GM19452 (cell line): ENCODE measurements at regions not wholly inside any gene's neighbourhood (a gene's known extent, or its start where the extent isn't known, plus 50 kb on each side); places are given as distances from the start of the nearest gene placed in this dataset.
"Not testable (repeated sequence)": the region's sequence is repeated elsewhere in the genome, so short reads cannot be mapped to it uniquely, and the experiment has no call there.

Experiments used
- ATAC-seq: cut with Tn5 transposase; IDR thresholded peaks from one replicate; pipeline ENCODE4 v1.9.1; 2021; ENCODE audit not compliant: unreplicated experiment

DNA sequence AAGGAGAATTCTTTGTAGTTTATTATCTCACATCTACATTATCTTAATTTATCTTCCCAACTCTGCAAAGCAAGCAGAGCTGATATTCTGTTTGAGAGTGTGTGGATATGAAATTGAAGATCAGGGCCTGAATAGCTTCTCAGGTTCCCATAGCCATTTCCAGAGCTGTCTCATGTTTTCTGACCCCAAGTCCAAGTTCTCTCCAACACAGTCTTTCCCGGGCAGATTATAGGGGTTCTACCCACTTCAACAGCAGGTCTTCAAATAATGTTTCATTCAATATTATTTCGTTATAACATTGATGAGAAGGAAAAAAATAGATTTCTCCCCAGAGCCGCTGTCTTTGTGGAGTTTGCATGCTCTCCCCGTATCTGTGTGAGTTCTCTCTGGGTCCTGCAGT is 234.9 kb downstream of the ENC1 start:
- ATAC-seq: no peak

DNA sequence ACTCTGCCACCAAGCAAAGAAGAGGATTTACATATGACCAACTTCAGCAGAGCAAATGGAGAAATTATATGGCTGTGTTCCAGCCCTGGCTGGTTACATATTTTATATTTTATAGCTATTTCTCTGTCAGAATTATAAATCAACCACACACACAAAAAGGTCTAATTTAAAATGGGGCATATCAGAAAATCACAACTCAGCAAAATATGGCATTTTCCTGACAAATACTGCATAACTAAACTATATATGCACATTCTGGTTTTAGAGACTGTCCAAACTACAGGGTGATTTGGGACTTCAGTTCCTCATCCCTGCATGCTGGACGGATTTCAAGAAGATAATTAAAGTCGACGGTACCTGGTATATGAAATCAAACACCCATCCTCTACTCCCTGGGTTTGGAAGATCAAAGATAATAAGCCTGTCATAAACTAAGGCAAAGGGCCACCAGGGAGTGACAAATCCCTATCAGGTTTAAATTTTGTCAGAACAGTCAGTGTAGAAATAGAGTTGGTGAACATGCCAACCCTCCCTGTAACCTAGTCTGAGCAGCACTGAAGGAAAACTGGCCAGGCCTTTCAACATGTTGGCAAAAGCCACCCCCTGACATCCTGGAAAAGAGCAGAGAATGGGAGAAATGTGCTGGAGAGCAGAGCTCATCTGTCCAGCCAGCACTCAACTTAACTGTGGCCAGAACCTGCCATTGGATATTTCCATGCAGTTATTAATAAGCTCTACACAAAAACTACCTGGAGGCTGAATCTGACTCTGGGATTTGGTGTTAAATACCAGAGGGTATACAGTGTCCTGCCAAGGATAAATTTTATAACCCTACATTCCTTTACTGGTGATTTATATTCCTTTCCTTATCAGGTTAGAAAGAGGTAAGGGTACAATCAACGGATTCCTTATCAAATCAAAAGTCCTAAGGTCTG is 235.7 kb downstream of the ENC1 start:
- no peak for ATAC-seq

DNA sequence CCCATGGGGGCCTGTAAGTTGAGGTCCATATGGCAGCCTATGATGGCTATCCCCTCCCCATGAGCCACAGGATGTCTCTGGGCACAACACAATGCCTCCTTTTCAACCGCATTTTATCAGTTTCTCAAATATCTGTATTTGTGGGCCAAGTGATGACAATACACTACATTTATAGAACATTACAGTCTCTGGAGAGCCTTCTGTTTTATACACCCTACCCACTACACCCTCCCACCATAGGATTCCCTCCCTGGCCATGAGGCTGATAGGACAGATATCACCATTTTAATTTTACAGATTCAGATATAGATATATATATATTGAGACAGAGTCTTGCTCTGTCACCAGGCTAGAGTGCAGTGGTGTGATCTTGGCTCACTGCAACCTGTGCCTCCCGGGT is 236.8 kb downstream of the ENC1 start:
- ATAC-seq: no peak

GRCh38 chr5:74402553-74402952 is 238.0 kb downstream of the ENC1 start:
- ATAC-seq: no peak

DNA sequence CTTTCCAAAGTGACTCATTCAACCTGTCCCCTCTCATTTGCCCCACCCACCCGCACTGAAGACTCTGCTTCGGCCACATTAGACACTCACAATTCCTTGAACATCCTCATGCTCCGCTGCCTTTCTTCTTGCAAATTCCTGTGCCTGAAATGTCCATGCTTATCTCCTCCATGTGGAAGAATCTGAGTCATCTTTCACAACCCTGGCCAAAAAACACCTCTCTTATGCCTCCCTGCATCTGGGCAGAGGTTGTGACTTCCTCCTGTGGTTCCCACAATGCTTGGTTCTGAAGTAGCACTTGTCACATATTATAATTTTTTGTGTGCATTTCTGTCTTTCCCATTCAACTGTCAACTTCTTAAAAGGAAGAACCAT is 238.6 kb downstream of the ENC1 start:
- ATAC-seq: no peak

DNA sequence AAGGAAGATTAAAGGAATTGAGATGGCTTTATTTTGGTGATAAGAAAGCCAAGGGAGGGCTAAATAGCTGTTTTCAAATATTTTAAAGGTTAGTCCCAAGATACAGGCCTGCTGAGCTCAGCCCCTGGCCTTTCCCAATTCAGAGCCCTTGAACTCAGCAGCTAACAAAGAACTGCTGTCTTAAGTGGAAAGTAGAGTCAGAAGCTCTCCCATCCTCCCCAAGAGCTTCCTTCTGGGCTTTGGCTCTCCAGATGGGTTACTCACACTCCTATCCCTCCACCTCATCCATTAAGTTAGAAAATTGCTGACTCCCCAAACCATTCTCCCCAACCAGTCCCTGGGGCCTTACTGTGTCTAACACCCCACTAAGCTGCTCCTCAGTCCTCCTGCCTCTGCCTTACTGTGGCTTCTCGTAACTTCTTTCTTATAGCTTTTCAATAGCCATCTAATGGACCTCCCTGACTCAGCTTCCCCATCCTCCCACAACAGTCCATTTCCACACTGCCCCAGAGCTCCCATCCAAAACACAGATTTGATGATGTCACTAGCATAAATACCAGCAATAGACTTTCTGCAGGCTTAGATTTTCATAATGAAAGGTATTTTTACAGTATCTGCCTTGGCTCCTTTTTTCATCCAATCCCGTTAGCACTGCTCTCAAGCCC is 239.1 kb downstream of the ENC1 start:
- ATAC-seq: no peak

DNA sequence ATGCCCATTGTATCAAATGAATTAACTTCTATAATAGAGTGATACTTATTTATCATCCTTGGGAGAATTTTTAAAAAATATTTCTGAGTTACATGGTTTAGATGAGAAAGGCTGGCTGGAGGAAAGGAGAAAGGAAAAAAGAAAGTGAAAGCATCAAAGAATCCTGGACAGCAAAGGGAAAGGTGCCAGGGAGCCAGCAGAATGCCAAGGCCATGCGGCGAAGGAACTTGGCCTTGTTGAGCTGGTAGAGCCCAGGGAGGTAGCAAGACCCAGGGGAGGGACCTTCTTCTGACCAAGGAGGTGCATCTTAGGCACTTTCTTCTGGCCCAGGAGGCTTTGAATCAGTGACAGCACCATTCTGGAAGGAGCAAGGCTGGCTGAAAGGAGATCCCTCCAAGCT is 240.5 kb downstream of the ENC1 start:
- no peak for ATAC-seq

DNA sequence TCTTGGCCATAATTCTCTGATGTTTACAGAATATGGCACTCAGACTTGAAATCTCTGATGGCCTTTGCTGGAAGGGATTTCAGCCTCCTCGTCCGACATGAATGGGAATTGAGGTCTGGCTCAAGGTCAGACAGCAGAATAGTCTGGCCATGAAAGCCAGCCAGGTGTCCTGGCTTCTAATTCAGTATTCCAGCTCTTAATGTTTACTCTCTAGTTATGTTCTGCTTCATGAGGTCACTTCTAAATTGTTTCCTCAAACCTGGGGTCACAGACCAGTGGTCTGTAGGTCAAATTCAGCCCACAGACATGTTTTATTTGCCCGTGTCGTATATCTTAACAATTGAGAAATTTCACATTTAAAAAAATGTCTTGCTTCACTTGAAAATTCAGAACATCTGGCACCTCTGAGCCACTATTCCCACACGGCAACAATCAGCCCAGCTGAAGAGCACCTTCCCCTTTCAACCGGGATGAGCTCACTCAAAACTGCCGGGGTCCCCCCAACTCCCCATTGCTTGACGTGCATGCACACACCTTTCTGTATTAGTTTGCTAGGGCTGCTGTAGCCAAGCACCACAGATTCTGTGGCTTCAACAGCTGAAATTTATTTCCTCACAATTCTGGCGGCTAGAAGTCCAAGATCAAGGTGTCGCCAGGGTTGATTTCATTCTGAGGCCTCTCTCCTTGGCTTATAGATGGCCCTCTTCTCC is 243.5 kb downstream of the ENC1 start:
- ATAC-seq: no peak

- no peak for ATAC-seq
Measured at GRCh38 chr5:74394916-74395880, 245.3 kb downstream of the ENC1 start.

DNA sequence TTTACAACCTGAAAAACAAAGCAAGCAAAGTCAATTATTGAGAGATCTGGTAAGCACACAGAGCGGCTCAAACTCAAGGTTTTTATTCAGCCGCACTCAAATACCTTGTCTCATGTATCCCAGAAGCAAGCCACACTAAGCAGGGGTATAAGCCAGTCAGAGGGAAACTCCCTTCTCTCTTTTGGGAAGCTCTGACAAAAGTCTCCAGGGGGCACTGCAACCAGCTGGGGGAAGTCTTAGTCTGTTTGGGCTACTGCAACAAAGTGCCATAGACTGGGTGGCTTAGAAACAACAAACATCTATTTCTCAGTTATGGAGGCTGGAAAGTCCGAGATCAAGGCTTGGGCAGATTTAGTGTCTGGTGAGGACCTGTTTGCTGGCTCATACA is 246.0 kb downstream of the ENC1 start:
- no peak for ATAC-seq

GRCh38 chr5:74393943-74394342 is 246.6 kb downstream of the ENC1 start:
- ATAC-seq: no peak

DNA sequence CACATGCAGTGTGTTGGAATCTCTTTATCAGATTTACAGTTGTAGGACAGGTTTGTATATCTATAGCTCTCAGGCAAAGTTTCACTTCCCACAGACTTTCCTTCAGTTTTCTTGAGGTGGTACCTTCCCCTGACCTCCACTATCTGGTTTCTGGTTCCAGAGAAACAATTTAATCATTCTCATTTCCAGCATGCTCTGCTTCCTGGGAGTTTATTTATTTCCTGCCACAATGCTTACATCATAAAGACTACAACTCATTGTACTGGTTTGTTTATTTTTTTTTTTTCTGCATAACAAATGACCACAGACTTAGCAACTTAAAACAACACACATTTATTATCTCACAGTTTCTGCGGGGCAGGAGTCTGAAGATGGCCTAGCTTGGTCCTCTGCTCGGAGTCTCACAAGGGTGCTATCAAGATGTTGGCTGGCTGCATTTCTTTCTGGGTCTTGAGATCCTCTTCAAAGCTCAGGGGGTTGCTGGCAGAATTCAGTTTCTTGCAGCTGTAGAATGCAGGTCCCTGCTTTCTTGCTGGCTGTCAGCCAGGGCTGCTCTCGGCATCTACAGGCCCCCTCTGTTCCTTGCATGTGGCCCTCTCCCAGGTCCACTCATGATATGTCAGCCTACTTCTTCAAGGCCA is 247.7 kb downstream of the ENC1 start:
- no peak for ATAC-seq

GRCh38 chr5:74391410-74391809 is 249.1 kb downstream of the ENC1 start:
- no peak for ATAC-seq

DNA sequence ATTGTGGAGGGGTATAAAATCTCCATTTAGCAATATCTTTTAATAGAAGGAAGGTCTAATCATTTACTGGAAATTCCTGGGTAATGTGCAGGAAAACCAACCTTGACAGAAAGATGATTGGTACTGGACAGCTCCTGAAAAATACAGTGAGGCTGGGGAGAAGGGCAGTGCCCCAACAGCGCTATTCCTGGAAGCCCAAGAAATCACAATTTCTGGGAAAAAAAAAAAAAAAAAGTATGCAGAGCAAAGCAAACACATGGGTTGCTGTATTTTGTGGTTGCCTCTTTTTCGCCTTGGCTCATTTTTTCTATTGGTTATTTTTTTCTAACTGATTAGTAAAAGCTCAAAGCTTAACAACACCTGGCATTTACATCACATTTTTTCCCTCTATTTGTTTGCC is 249.7 kb downstream of the ENC1 start:
- no peak for ATAC-seq

- ATAC-seq: no peak
Measured at GRCh38 chr5:74390306-74390637, 250.3 kb downstream of the ENC1 start.

GRCh38 chr5:74389531-74390305 is 250.8 kb downstream of the ENC1 start:
- no peak for ATAC-seq

DNA sequence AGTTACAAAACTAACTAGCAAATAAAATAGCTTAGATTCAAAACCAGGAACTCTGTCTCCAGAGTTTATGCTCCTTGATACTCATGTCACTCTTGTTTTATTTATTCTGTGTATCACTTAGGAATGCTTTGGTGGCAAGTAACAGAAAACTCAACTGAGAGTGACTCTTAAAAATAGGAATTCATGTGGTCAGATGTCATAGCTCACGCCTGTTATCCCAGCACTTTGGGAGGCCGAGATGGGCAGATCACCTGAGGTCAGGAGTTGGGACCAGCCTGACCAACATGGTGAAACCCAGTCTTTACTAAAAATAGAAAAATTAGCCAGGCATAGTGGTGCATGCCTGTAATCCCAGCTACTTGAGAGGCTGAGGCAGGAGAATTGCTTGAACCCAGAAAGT is 252.1 kb downstream of the ENC1 start:
- ATAC-seq: not testable (repeated sequence)

DNA sequence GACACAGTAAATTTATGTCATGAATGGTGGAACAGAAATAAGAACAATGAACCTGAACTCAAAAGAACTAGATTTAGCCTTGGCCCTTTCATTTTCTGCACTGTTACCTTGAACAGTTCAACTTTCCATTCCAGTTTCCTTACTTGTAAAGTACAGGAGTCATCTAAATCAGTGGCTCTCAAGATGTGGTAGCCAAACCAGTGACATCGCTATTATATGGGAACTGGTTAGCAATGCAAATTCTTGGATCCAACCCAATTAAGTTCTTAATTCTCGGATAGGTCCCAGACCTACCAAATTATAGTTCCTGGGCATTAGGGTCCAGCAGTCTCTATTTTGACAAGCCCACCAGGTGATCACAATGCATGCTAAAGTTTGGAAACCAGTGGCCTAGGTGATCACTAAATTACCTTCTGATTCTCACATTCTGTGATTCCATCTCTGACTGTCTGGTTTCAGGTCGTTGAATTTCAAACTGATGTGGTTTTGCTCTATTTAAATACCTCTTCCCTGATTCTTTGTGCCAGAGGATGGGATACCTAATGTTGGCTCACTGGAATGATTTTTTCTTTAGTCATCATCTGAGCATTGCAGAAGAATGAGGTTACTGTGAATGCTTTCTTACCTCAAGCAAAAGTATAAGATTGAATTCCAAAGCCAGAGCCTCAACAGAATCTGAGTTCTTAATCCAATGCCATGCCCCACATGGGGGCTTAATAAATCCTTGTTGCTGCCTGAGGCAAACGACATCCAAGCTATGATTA is 253.8 kb downstream of the ENC1 start:
- no peak for ATAC-seq

DNA sequence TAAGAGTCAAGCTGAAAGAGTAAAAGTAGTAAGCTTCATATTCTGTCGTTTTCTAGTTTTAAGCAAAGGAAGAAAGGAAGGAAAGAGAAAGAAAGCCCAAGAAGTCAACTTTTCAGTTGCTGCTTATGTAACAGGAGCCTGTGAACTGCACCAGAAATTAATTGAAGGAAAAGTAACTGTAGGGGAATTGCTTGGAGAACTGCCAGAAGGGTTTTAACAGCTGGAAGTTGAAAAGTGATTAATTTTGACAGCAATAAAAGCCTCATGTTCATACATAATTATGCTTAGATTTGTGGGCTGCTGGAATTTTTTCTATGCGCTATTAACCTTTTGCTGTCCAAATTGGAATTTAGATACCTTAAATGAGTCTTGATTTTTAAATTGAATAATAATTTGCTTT is 255.7 kb downstream of the ENC1 start:
- no peak for ATAC-seq
